CD4-positive, alpha-beta T cell treated with Interleukin-1 beta for 1 hour (primary cell): ENCODE measurements at regions not wholly inside any gene's neighbourhood (a gene's known extent, or its start where the extent isn't known, plus 50 kb on each side); places are given as distances from the start of the nearest gene placed in this dataset.

ENCODE experiments used
- DNase-seq, 2 donors: peaks; one replicate each; pipeline ENCODE4 v3.0.0-alpha.2; 2020 to 2022

DNA sequence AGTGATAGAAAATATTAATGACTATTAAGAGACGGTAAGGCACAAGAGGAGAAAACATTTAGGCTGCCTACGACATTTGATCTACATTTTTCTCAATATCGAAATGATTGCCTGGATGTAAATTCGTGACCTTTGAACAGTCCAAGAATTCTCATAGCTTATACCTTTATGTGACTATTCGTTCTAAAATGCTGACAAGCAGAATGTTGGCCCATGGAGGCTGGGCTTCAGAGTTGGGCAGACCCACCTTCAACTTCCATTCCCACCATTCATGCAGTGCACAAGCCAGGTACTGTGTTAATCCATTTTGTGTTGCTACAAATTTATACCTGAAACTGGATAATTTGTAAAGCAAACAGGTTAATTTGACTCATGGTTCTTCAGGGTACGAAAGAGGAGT is 441.4 kb upstream of the COBL start:
- no peak for DNase-seq

DNA sequence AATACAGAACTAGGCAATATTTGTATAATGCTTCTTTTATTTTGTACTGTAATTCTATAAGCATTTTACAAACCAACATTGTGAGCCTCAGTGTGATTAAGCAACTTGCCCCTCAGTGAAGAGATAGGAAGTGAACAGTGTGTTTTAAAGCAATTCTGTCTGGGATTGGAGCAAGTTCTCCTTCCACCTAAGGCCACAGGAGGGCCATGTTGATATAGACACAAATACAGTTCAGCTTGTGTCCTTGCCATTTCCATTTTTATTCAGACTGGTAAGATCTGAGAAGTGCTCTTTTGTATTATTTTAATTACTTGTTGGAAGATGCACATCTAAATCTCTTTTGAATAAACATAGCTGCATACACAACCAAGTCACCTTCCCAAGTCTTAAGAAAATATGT is 416.3 kb upstream of the COBL start:
- DNase-seq, result no peak

DNA sequence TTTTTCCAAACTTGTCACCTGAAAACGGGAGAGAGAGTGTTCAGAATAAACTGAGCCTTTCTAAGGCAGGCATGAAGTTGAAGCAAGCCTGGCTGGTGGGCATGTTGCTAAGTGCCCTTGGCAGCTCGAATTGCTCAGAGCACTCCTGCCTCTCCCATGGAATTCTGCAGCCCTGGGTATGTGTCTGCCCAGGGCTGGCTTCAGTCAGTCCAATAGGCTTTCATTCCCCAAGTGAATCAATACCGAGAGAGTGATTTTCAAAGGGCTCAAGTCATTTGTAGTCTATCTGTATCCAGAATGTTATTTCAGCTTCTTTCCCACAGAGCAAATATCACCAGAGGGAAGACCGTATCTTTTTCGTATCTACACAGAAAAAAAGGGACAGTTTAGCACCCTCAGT is 415.5 kb upstream of the COBL start:
- DNase-seq, result no peak

DNA sequence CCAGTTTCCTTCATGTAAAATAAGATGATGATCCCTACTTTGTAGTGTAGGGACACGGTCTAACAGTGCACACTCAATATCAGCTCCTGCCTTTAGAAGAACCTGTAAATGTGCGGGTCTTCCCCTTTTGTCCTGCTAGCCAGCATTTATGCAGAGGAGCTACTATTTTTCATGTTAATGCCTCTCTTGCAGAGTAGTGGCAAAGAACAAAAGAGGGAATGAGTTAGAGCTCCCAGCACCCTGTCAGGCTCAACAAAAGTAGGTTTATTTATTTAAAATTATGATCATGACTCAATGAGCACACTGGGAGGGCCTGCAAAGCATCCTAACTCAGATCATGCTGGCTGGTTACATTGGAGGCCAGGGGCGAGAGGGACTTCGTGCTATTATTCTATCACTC is 414.5 kb upstream of the COBL start:
- no peak for DNase-seq

DNA sequence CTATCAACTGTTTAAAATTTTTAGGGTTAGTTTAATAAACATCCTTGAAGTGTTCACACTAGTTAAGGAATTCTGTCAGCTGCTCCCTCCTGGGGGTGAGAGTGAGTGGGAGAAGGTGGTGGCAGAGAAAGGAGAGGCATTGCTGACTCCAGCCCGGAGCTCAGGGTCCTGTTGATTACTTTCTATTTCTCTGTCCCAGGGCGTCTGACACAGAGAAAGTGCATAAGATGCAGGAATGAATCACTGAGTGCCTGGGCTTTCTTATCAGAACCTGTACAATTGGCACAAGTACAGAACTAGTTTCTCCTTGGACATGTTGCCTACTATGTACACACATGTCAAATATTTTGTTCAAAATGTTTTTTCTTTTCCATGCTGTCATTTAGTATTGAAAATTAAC is 410.8 kb upstream of the COBL start:
- DNase-seq, result no peak

DNA sequence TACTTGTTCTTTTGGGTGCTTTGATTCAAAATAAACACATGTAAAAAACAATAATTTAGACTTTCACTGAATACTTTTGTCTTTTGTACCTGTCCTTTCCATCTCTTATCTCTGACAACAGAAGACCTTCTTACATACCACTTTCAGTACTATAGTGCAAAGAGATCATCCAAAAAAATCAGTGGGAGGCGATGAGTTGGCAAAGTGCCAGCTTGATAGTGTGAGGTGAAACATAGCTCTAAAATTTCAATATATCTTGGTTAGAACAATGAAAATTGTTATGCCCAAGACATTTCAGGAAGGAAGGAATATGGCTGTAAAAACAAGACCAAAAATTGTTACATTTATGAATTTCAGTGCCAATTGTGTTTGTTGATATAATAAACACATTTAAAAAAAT is 390.2 kb upstream of the COBL start:
- DNase-seq, result no peak

DNA sequence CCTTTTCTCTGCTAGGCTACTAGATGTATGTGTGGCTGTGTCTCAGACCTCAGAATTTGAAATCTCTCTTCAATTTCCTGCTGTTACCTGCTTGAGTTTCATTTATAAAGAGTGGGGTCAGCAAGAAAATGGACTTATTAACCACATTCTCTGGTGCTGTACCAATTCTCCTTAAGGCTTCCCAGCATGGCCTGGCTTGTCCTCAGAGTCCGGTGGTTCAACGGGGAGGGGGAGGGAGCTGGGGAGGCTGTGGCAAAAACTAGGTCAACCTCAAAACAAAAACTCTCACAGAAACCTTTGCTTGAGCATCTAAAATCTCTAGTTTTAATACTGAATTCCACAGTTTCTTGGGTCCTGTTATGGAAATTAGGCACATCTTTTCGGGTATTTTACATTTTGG is 389.1 kb upstream of the COBL start:
- DNase-seq, result no peak

DNA sequence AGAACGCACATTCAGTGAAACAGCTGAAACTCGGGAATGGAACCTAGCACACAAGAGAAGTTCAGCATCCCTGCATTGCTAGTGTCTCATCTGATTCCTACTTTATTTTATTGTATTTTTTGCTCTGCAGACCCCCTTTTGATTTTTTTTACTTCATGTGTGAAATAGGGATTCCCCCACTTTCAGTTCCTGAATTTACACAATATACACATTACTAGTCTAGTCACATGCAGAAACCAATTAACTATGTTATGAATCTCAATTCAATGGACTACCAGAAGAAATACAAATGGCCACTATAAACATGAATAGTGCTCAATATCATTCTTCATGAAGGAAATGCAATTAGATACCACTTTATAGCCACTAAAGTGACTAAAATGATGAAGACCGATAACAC is 386.1 kb upstream of the COBL start:
- no peak for DNase-seq

DNA sequence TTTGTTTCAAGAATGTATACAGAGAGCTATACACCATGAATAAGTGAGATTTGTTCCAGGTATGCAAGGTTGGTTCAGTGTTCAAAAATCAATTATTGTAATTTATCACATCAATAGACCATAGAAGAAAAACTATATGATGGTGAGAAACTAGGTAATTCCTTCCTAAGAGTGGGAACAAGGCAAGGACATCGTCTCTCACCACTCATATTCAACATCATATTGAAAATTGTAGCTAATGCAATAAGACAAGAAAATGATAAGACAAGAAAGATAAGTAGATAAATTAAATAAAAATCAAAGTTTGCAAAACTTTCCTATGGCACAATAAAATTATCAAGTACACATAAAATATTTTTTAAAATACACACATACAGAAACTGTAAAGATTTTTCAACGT is 385.3 kb upstream of the COBL start:
- DNase-seq, result no peak

DNA sequence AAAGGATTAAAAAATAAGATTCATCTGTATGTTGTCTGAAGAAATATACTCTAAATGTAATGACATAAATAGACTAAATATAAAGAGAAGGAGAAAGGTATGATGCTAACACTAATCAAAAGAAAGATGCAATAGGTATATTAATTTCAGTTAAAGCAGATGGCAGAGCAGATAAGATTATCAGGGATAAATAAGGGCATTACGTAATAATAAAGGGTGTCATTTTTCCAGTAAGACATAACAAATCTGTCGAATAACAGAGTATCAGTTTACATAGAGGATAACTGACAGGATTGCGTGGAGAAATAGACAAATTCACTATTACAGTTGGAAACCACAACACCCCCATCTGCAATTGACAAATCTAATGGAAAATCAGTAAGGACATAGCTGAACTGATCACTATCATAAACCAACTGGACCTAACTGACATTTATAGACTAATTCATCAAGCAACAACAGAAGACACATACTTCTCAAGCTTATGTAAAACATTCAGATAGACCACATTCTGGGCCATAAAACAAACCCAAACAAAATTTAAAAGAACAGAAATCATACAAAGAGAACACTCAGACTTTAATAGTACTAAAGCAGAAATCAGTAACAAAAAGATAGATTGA is 384.1 kb upstream of the COBL start:
- DNase-seq, result no peak

DNA sequence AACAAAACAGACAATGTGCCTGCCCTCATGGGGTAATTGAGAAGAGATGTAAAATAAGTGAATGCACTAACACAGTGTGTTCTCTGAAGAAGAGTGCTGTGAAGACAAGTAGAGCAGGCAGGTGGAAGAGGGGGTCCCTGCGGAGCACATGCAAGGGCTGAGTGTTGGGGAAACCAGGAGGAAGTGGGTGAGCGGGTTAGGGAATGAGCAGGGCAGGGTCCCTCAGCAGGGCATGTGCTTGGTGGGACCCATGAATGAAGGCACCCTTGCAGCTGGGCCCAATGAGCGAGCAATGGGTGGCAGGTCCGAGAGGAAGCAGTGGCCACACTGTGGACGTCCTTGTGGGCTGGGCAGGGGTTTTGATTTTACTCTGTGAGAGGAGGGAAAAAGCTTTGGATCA is 376.6 kb upstream of the COBL start:
- DNase-seq, result no peak

DNA sequence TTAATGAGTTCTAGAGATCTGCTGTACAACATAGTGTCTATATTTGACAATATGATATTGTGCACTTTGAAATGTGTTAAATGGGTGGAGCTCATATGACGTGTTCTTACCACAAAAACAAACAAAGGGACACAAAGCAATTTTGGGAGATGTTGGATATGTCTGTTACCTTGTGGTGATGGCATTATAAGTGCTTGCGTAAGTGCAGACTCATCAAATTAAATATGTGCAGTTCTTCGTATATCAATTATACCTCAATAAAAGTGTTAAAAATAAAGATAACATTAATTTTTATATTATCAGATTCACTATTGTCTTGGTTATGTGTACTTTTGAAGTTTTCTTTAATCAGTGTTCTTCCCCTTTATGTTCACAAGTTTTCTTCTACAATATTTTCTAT is 372.9 kb upstream of the COBL start:
- no peak for DNase-seq

DNA sequence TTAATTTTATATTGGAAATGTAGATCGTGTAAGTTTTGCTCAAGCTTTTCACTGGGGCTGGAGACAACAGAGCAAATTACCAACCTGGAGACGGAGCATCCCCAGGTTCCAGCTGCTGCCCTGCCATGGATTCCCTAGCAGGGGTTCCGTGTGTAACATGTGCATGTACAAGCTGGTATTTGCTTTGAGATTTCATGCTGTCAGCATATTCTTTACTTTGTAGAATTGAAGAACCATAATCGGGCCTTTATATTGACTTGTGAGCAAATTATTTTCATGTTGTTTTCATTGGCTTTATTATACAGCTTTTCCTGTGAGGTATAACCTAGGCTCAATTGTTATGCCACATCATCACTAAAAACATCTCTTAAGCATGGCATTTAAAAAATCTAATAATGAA is 369.2 kb upstream of the COBL start:
- DNase-seq, result no peak

DNA sequence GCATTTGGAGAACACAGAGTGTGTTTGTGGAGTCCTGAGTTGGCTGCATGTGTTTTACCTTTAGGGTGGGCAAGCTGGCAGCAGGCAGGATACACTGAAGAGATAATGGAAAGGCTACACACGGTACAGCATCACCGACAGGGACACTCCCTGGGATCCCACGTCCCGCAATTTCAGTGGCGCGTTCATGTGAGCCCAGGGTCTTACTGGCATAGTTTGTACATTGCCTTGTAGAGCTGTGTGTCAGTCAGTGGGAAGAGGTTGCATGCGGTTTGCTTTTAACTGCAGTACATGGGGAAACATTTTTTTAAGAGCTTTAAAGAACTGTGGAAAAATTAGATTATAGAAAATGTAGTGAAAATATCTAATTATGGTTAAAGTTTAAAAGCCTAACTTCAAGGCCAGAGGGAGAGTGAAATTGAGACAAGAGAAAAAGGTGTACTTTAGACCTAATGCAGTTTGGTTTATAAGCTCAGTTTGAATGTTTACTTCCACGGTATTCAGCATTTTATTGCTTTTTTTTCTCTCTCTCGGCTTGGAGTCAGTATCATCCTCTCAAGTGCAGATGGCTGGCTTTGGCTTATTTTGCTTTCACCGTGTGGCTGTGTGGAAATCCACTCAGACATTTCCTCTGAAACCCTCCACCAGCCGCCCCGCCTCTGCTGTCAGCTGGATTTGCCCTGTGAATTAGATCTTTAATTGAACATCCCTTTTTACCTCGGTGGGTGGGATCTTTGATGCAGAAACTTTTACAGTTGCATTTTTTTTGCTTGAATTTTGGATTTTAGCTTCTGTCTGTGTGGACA is 364.2 kb upstream of the COBL start:
- DNase-seq, result no peak

DNA sequence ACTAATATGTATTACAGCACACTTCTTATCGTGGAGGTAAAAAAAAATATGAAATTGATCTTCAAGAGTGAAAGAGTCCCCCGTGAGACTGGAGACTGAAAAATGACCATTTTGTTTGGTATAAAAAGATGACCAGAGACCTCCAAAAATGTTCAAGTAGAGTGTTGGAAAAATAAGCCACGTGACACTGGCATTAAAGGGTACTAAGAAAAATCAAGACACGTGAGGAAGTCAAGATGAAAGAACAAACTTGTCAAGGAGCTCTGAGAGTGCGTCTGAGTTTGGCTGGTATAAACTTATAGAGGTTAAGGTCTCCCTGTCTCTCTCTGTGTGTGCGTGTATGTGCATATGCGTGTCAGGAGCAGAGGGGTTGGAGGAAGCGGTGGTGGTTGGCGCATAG is 362.7 kb upstream of the COBL start:
- no peak for DNase-seq

DNA sequence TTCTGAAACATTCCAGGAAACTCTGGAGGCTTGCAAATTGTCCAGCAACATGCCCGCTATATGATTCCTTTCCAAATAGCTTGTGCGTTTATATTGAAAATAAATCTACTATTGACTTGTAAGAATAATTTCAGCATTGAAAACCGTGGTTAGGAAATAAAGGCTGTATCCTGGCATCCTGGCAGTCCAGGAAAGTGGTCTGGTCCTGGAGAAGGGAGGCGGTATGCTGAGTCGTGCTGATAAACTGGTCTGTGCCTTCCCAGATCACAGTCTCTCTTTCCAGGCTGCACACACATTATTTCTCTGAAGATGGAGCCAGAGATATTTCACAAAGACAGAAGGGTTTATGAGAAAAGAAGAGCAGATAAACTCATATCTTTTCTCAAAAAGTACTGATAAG is 350.1 kb upstream of the COBL start:
- DNase-seq, result no peak

DNA sequence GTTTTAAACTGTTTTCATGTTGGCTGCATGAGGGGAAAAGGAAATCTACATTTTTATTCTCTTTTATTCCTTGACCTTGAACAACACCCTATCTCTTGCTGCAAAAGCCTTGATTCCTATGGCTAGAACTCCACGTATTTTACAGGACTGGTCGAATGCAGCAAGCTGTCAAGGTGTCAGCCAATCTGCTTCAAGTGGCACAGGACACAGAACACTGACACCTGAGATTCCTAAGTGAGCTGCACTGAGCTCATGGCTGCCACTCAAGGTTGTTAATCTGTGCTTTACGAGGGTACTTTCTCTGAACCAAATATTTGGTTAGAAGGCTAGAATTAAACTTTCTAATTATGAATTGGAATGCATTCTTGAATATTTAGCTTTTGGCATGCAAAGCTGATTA is 349.7 kb upstream of the COBL start:
- DNase-seq, result no peak

DNA sequence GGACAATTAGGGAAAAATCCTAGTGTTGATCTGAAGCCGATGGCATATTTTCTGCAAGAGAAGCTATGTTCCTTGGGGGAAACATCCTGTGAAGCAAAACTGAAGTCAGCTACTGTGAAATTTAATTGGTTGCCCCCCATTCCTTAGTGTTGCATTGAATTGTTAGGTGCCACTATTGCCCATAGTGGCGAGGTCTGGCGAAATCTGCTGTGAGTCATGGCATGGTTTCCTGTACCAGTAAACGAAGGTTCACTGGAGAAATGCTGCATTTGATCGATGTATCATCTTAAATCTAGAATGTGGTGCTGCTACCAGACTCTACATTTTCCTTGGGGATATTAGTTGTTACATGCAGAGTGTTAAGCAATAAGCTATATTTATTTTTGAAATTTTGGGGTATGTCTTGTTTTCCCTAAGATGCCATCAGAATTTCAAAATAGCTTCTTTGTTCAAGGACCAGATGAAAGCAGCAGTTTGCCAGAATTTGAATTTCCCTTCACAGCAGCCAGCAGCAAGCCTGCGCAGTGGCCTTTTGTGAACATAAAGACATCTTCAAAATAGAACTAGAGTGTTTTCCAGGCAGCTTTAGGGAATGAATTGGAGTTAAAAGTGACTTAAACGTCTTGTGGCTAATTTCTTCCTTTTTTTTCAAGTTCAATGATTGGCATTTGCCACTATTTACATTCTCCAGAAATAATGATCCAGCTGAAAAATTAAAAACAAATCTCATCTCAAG is 348.6 kb upstream of the COBL start:
- no peak for DNase-seq

DNA sequence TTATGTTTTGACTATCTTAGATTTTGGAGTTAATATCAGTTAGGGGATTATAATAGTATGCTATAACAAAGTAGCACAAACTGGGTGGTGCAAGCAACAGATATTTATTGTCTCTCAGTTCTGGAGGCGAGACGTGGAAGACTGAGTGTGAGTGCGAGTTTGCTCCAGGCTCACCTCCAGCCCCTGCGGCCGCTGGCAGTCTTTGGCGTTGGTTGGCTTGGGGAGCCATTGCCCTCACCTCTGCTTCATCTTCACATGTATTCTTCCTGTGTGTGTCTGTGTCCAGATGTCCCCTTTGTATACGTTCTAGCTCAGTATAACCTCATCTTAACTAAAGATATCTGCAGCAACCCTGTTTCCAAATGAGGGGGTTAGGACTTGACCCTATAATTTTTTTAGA is 343.9 kb upstream of the COBL start:
- no peak for DNase-seq

DNA sequence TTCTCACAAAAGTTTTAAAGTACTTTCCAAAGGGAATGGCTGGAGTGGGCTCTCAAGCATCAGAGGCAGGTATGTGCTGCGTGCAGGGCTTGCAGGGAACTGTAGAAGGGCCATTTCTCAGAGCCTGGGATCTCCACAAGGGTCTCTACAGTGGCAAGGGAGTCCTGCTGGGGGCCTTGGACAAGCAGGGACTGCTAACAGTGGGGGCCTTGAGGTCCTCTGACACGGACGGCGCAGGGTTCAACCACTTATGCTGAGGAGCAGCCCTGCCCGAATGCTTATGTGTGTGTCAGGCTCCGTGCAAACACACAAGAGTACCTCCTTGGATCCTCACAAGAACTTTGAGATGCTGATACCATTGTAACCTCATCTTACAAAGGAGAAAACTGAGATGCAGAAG is 342.1 kb upstream of the COBL start:
- no peak for DNase-seq

DNA sequence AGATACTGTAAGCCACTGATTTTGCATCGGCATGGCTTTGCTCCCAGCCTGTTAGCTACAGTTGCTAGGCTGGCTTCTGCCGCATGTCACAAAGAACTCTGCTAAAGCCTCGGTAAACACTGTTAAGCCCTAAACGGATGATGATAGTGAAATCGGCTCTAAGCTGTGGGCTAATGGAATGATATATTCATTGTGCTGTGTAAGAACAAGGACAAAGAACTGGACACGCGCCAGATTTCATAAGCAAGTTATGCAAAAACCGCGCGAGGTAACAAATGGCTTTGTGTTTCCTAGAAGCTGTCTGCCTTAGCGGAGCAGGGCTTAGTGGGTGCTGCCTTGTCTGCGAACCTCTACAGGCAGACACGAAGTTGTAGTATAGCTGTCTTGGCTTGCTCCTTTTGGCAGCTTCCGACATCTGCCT is 331.3 kb upstream of the COBL start:
- no peak for DNase-seq

DNA sequence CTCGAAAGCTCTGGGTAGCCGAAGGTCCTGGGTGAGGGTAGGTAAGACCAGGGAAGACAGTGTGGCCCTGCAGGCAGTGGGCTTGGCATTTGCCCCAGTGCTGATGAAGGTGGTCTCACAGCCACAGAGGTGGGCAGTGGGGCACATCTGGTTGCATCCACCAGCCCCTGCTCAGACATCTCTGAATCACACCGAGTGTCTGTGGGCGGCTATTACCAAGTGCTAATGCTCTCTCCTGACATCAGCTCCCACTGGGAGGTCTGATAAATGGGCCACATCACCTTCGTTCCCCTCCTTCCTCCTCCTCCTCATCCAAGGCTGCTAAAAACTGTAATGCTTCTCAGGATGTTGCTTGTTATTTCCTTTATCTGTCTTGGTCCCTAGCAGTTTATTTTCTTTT is 330.9 kb upstream of the COBL start:
- no peak for DNase-seq

DNA sequence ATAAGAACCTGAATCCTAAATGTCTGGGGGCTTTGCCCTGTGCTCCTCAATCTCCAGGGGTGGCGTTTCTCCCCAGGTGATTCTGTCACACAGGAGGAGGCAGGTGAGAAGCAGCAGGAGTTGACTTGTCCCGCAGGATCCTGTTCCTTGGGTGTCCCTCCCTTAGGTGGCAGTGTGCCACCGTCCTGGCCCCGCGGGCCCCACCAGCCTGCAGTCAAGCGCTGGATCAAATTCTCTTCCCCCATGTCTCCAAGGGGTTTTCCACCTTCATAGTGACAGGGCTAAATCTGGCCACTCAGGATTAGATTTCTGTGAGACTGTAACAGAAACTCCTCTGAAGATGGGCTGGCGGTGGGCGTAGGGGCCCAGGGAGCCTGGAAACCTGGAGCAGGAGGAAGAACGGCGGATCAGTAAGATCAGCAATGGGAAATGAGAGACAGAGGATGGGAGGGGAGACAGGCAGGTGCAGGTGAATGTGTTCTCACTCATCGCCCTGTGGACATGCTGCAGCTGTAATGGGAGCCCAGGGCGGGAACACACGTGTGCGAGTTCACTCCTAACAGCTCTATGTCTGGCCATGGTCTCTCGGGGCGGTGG is 329.2 kb upstream of the COBL start:
- no peak for DNase-seq

DNA sequence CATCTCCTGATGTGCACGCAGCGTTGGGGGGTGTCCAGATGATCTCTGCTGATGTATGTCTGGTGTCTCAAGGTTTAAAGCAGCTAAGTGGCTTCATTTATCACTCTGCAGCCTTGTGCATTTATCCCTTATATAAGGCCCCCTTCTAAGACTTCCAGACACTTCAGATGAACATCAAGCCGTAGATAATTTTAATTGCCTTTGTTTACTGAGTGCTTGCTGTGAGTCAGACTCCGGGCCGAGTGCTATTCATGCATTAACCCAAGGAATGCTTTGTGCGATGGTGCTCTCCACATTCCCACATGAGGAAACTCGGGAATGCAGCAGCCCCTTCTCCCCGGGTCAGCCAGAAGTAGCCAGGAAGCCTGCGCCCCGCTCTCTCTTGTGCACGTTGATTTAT is 328.6 kb upstream of the COBL start:
- no peak for DNase-seq
